Endodermal cell (in vitro differentiated cells): ENCODE measurements at regions not wholly inside any gene's neighbourhood (a gene's known extent, or its start where the extent isn't known, plus 50 kb on each side); places are given as distances from the start of the nearest gene placed in this dataset.
A peak's percentile ranks its signal among the peaks of the same experiment; 100 is the strongest.

Experiments used
- DNase-seq: peaks from one replicate; pipeline ENCODE4 v3.0.0-alpha.2; 2017
- H3K27ac ChIP-seq: 2 replicates; pipeline ENCODE4 v1.5.1; 2013; ENCODE audit warnings: mild to moderate bottlenecking, low read depth, low read length, moderate library complexity
- H3K27me3 ChIP-seq: 2 replicates; pipeline ENCODE4 v1.6.1; 2013; ENCODE audit warnings: mild to moderate bottlenecking, low read length, moderate library complexity; ENCODE audit not compliant: insufficient read depth, control insufficient read depth, poor library complexity, severe bottlenecking
- H3K36me3 ChIP-seq: 2 replicates; pipeline ENCODE4 v1.7.0; 2013; ENCODE audit warnings: mild to moderate bottlenecking, low read length, moderate library complexity; ENCODE audit not compliant: control insufficient read depth, insufficient read depth
- H3K4me1 ChIP-seq: one replicate; pipeline ENCODE4 v1.7.0; 2013; ENCODE audit warnings: low read length; ENCODE audit not compliant: control insufficient read depth, insufficient read depth
- H3K4me3 ChIP-seq: 2 replicates; pipeline ENCODE4 v1.5.1; 2013; ENCODE audit warnings: mild to moderate bottlenecking, low read length, moderate library complexity
- H3K9ac ChIP-seq: 2 replicates; pipeline ENCODE4 v1.6.1; 2013; ENCODE audit warnings: mild to moderate bottlenecking, low read length, moderate library complexity; ENCODE audit not compliant: poor library complexity, severe bottlenecking; ENCODE audit errors: extremely low read depth
- H3K9me3 ChIP-seq: 2 replicates; pipeline ENCODE4 v1.6.1; 2013; ENCODE audit warnings: mild to moderate bottlenecking, low read length, moderate library complexity; ENCODE audit not compliant: control insufficient read depth
- H3K27ac Mint-ChIP-seq: 2 replicates; pipeline ENCODE4 v1.8.0; 2020; ENCODE audit warnings: mixed read lengths
- H3K27me3 Mint-ChIP-seq: 2 replicates; pipeline ENCODE4 v1.8.0; 2021; ENCODE audit warnings: mild to moderate bottlenecking, mixed read lengths; ENCODE audit not compliant: insufficient read depth
- H3K36me3 Mint-ChIP-seq: 2 replicates; pipeline ENCODE4 v1.8.0; 2020; ENCODE audit warnings: low read depth, mixed read lengths
- H3K4me1 Mint-ChIP-seq: 2 replicates; pipeline ENCODE4 v1.8.0; 2020; ENCODE audit warnings: mixed read lengths
- H3K4me3 Mint-ChIP-seq: 2 replicates; pipeline ENCODE4 v1.8.0; 2020; ENCODE audit warnings: mild to moderate bottlenecking, moderate library complexity, mixed read lengths
- H3K9me3 Mint-ChIP-seq: 2 replicates; pipeline ENCODE4 v1.8.0; 2020; ENCODE audit warnings: mild to moderate bottlenecking, mixed read lengths
- WGBS, 2 experiments: methylation state at CpG; one replicate each; pipeline versions ENCODE4 v1.1.5 to v1.1.7; 2013; ENCODE audit warnings: missing lambda C conversion rate in 2 of 2, mixed read lengths in 1 of 2; ENCODE audit not compliant: insufficient coverage in 1 of 2, insufficient read length in 1 of 2; 5-methylcytosine and 5-hydroxymethylcytosine counted together
- TF ChIP-seq, protein P1 (sequence below): fragments of 200-600 bp; sonication (generic); conservative IDR thresholded peaks from 2 replicates; pipeline ENCODE4 v1.5.0; 2021; ENCODE audit warnings: antibody characterized with exemption, mild to moderate bottlenecking

DNA sequence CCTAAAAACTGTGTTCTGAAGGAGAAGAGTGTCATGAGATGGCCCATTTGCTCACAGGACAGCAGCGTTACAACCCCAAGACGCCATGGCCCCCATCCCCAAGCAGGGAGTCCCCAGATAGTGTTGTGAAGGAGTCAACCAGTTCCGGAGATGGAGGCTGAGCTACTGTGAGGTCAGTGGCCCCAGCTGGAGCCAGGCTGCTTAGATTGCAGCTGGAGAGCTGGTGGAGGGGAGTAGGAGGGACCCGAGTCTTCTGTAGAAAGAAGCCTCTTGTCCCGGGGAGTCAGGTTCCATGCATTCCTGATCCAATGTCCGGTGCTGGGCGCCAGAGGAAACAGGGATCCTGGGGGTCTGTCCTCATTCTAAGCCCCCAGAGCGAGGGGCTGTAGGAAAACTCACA is 93.5 kb upstream of the SIM2 start:
- Histone ChIP-seq H3K4me3 (no peak overlapping the region), H3K36me3 (no peaks in the 10 kb centered on the region), H3K9ac (no peak overlapping the region), H3K27me3 (no peaks in the 10 kb centered on the region), H3K9me3 (no peaks in the 10 kb centered on the region), H3K4me1 (no peaks in the 10 kb centered on the region), H3K27ac (no peak overlapping the region)
- TF ChIP-seq, protein P1, sequence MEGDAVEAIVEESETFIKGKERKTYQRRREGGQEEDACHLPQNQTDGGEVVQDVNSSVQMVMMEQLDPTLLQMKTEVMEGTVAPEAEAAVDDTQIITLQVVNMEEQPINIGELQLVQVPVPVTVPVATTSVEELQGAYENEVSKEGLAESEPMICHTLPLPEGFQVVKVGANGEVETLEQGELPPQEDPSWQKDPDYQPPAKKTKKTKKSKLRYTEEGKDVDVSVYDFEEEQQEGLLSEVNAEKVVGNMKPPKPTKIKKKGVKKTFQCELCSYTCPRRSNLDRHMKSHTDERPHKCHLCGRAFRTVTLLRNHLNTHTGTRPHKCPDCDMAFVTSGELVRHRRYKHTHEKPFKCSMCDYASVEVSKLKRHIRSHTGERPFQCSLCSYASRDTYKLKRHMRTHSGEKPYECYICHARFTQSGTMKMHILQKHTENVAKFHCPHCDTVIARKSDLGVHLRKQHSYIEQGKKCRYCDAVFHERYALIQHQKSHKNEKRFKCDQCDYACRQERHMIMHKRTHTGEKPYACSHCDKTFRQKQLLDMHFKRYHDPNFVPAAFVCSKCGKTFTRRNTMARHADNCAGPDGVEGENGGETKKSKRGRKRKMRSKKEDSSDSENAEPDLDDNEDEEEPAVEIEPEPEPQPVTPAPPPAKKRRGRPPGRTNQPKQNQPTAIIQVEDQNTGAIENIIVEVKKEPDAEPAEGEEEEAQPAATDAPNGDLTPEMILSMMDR: no peak
- Mint-ChIP-seq H3K36me3 (no peaks in the 10 kb centered on the region), H3K27ac (no peak overlapping the region), H3K27me3 (no peaks in the 10 kb centered on the region), H3K4me1 (no peaks in the 10 kb centered on the region), H3K4me3 (no peak overlapping the region), H3K9me3 (peaks cover 2% of the 10 kb centered on the region)
- WGBS, 2 experiments: 89 to 93% methylated on average over 5 to 8 of the region's 8 CpGs
- no peak for DNase-seq

DNA sequence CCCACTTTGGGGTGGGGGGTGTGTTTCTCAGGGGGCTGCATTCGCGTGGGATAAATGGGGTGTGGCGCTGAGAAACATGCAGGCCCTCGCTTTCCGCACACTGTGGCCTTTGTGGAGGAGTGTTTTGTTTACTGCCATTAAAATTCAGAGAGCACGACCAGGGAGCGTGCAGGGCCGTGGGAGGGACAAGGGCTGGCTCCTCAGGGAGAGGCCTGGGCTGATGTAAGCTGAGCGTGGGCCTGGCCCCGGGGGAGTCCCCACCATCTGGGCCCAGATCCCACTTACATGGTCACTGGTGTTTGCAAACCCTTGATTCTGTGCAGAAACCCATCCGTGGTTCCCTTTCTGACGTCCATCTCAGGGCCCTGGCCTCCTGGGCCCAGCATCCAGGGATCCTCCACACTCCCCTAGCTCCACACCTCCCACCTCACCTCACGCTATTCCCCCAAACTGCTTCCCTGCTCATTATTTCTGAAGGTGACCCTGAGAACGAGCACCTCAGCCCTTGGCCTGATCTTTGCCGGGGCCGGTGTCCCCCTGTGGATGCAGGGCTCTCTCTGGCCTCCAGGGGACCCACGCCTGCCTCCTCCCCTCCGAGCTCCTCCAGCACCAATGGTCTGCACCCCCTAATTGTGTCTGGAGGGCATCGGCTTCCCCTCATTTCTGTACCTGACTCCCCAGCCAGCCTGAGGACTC is 92.5 kb upstream of the SIM2 start:
- Mint-ChIP-seq H3K4me3 (no peak overlapping the region), H3K27me3 (no peaks in the 10 kb centered on the region), H3K4me1 (no peaks in the 10 kb centered on the region), H3K27ac (no peak overlapping the region), H3K9me3 (peaks cover 2% of the 10 kb centered on the region), H3K36me3 (no peaks in the 10 kb centered on the region)
- H3K9ac ChIP-seq: no peak overlapping the region
- H3K36me3 ChIP-seq: no peaks in the 10 kb centered on the region
- DNase-seq: no peak
- no peak overlapping the region for H3K4me3 ChIP-seq
- WGBS, 2 experiments: 86 to 88% methylated on average over 7 to 19 of the region's 19 CpGs
- H3K27ac ChIP-seq: no peak overlapping the region
- no peaks in the 10 kb centered on the region for H3K9me3 ChIP-seq
- no peaks in the 10 kb centered on the region for H3K4me1 ChIP-seq
- TF ChIP-seq, protein P1: peak; percentile 63
- no peaks in the 10 kb centered on the region for H3K27me3 ChIP-seq

DNA sequence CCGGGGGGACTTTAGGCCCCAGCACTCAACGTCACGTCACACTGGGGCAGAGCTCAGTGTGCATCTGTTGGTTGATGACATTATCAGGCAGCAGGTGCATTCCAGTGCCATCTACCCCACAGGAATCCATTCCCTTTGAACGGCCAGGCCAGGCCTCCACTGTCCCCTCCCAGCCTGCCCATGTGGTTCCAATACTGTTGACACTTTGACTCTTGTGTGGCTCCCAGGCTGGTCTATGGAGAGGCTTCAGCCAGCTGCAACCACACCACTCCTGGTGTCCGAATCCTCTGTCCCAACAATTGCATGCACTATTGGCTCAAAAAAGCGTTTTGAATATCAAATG is 92.0 kb upstream of the SIM2 start:
- Histone ChIP-seq H3K27me3 (no peaks in the 10 kb centered on the region), H3K9ac (no peak overlapping the region), H3K36me3 (no peaks in the 10 kb centered on the region), H3K4me1 (no peaks in the 10 kb centered on the region), H3K27ac (no peak overlapping the region), H3K9me3 (no peaks in the 10 kb centered on the region), H3K4me3 (no peak overlapping the region)
- peaks cover 2% of the 10 kb centered on the region for H3K9me3 Mint-ChIP-seq
- no peak overlapping the region for H3K27ac Mint-ChIP-seq
- H3K4me1 Mint-ChIP-seq: no peaks in the 10 kb centered on the region
- H3K4me3 Mint-ChIP-seq: no peak overlapping the region
- no peaks in the 10 kb centered on the region for H3K36me3 Mint-ChIP-seq
- DNase-seq: no peak
- 93 to 100% methylated on average over 2 to 6 of the region's 6 CpGs for WGBS, 2 experiments
- no peaks in the 10 kb centered on the region for H3K27me3 Mint-ChIP-seq
- TF ChIP-seq, protein P1: no peak
